H9 (cell line): ENCODE measurements at regions not wholly inside any gene's neighbourhood (a gene's known extent, or its start where the extent isn't known, plus 50 kb on each side); places are given as distances from the start of the nearest gene placed in this dataset.

Experiments
- DNase-seq: peaks from one replicate; pipeline ENCODE4 v3.0.0-alpha.2; 2017
- H2AFZ ChIP-seq: one replicate; pipeline ENCODE4 v1.6.1; 2013; ENCODE audit warnings: mild to moderate bottlenecking, low read length, control low read depth, moderate library complexity
- H2AK5ac ChIP-seq: 2 replicates; pipeline ENCODE4 v1.6.1; 2013; ENCODE audit warnings: low read length, control low read depth, mixed read lengths; ENCODE audit not compliant: insufficient read length
- H2BK120ac ChIP-seq: one replicate; pipeline ENCODE4 v1.6.1; 2013; ENCODE audit warnings: low read depth, mild to moderate bottlenecking, low read length, control low read depth, inconsistent platforms; ENCODE audit not compliant: poor library complexity, severe bottlenecking
- H2BK12ac ChIP-seq: 2 replicates; pipeline ENCODE4 v1.6.1; 2013; ENCODE audit warnings: low read length, control low read depth, mixed read lengths, low read depth; ENCODE audit not compliant: insufficient read length
- H2BK15ac ChIP-seq: 2 replicates; pipeline ENCODE4 v1.6.1; 2013; ENCODE audit warnings: low read depth, low read length, control low read depth
- H2BK20ac ChIP-seq: one replicate; pipeline ENCODE4 v1.6.1; 2013; ENCODE audit warnings: low read depth, mild to moderate bottlenecking, low read length, control low read depth, inconsistent platforms; ENCODE audit not compliant: poor library complexity, severe bottlenecking
- H2BK5ac ChIP-seq: 2 replicates; pipeline ENCODE4 v1.6.1; 2013; ENCODE audit warnings: low read length, control low read depth, mixed read lengths; ENCODE audit not compliant: insufficient read length
- H3K14ac ChIP-seq: 2 replicates; pipeline ENCODE4 v1.6.1; 2013; ENCODE audit warnings: low read length, control low read depth; ENCODE audit not compliant: insufficient read depth
- H3K18ac ChIP-seq: 2 replicates; pipeline ENCODE4 v1.6.1; 2013; ENCODE audit warnings: low read depth, mild to moderate bottlenecking, mixed read lengths, low read length, control low read depth; ENCODE audit not compliant: insufficient read length
- H3K23ac ChIP-seq: 2 replicates; pipeline ENCODE4 v1.6.1; 2013; ENCODE audit warnings: low read length, control low read depth, mixed read lengths, low read depth; ENCODE audit not compliant: insufficient read length
- H3K23me2 ChIP-seq: 2 replicates; pipeline ENCODE4 v1.6.1; 2013; ENCODE audit warnings: low read depth, mild to moderate bottlenecking, mixed read lengths, low read length, control low read depth; ENCODE audit not compliant: insufficient read length, poor library complexity, severe bottlenecking
- H3K27ac ChIP-seq: 2 replicates; pipeline ENCODE4 v1.5.1; 2013; ENCODE audit warnings: low read length, control low read depth, mixed read lengths, low read depth; ENCODE audit not compliant: insufficient read length
- H3K27me3 ChIP-seq: 2 replicates; pipeline ENCODE4 v1.6.1; 2013; ENCODE audit warnings: low read length, control low read depth, inconsistent platforms; ENCODE audit not compliant: insufficient read depth
- H3K4ac ChIP-seq: 2 replicates; pipeline ENCODE4 v1.6.1; 2013; ENCODE audit warnings: low read depth, mild to moderate bottlenecking, control low read depth, inconsistent platforms, low read length, moderate library complexity
- H3K4me1 ChIP-seq: 2 replicates; pipeline ENCODE4 v1.6.1; 2013; ENCODE audit warnings: low read length, control low read depth, inconsistent platforms; ENCODE audit not compliant: insufficient read depth
- H3K4me2 ChIP-seq: 2 replicates; pipeline ENCODE4 v1.6.1; 2013; ENCODE audit warnings: low read length, control low read depth, mixed read lengths; ENCODE audit not compliant: insufficient read length, insufficient read depth
- H3K56ac ChIP-seq: 2 replicates; pipeline ENCODE4 v1.6.1; 2013; ENCODE audit warnings: low read depth, mild to moderate bottlenecking, mixed read lengths, low read length, control low read depth; ENCODE audit not compliant: insufficient read length
- H3K79me1 ChIP-seq: 2 replicates; pipeline ENCODE4 v1.6.1; 2013; ENCODE audit warnings: low read depth, mild to moderate bottlenecking, moderate library complexity, low read length, control low read depth, inconsistent platforms; ENCODE audit not compliant: insufficient read depth, poor library complexity, severe bottlenecking
- H3K79me2 ChIP-seq: 2 replicates; pipeline ENCODE4 v1.6.1; 2013; ENCODE audit warnings: low read length, control low read depth, inconsistent platforms; ENCODE audit not compliant: insufficient read depth
- H3K9ac ChIP-seq: 2 replicates; pipeline ENCODE4 v1.6.1; 2013; ENCODE audit warnings: low read length, control low read depth, mixed read lengths; ENCODE audit not compliant: insufficient read length; ENCODE audit errors: extremely low read depth
- H3K9me3 ChIP-seq: one replicate; pipeline ENCODE4 v1.6.1; 2013; ENCODE audit warnings: low read depth, low read length, inconsistent platforms; ENCODE audit not compliant: control insufficient read depth
- H3T11ph ChIP-seq: one replicate; pipeline ENCODE4 v1.6.1; 2013; ENCODE audit warnings: mild to moderate bottlenecking, low read length, control low read depth, inconsistent platforms
- H4K20me1 ChIP-seq: one replicate; pipeline ENCODE4 v1.6.1; 2013; ENCODE audit not compliant: control insufficient read depth, insufficient read length, insufficient read depth
- H4K5ac ChIP-seq: 2 replicates; pipeline ENCODE4 v1.6.1; 2013; ENCODE audit warnings: low read depth, mild to moderate bottlenecking, mixed read lengths, low read length, control low read depth; ENCODE audit not compliant: insufficient read length
- H4K8ac ChIP-seq: replicated peaks from 2 replicates; pipeline ENCODE4 v1.6.1; 2013; ENCODE audit warnings: low read length, control low read depth, mixed read lengths, low read depth; ENCODE audit not compliant: insufficient read length
- H4K91ac ChIP-seq: 2 replicates; pipeline ENCODE4 v1.6.1; 2013; ENCODE audit warnings: low read depth, mild to moderate bottlenecking, moderate library complexity, mixed read lengths, low read length, control low read depth; ENCODE audit not compliant: insufficient read length
- H3K27ac Mint-ChIP-seq, 3 experiments: 2 replicates in 2 of 3; 3 replicates in 1 of 3; pipeline ENCODE4 v1.8.0; 2020 to 2021; ENCODE audit warnings: mixed read lengths in 3 of 3, mild to moderate bottlenecking in 1 of 3, moderate library complexity in 1 of 3
- H3K27me3 Mint-ChIP-seq: 2 replicates; pipeline ENCODE4 v1.8.0; 2021; ENCODE audit warnings: low read depth, mild to moderate bottlenecking, moderate library complexity, mixed read lengths
- H3K36me3 Mint-ChIP-seq, 3 experiments: 2 replicates in 2 of 3; 3 replicates in 1 of 3; pipeline ENCODE4 v1.8.0; 2020 to 2021; ENCODE audit warnings: low read depth in 3 of 3, mixed read lengths in 3 of 3; ENCODE audit not compliant: insufficient read depth in 1 of 3
- H3K4me1 Mint-ChIP-seq, 2 experiments: 2 replicates each; pipeline ENCODE4 v1.8.0; 2020; ENCODE audit warnings: mixed read lengths in 2 of 2
- H3K4me3 Mint-ChIP-seq, 2 experiments: 2 replicates in 1 of 2; 3 replicates in 1 of 2; pipeline ENCODE4 v1.8.0; 2020 to 2021; ENCODE audit warnings: mild to moderate bottlenecking in 2 of 2, mixed read lengths in 2 of 2, moderate library complexity in 1 of 2
- H3K9me3 Mint-ChIP-seq, 2 experiments: 2 replicates in 1 of 2; 3 replicates in 1 of 2; pipeline ENCODE4 v1.8.0; 2020; ENCODE audit warnings: mild to moderate bottlenecking in 2 of 2, mixed read lengths in 2 of 2, moderate library complexity in 1 of 2
- CTCF ChIP-seq: fragments of 200-600 bp; sonication (generic); conservative IDR thresholded peaks from 3 replicates; pipeline ENCODE4 v1.8.0; 2021; ENCODE audit warnings: antibody characterized with exemption, mild to moderate bottlenecking

DNA sequence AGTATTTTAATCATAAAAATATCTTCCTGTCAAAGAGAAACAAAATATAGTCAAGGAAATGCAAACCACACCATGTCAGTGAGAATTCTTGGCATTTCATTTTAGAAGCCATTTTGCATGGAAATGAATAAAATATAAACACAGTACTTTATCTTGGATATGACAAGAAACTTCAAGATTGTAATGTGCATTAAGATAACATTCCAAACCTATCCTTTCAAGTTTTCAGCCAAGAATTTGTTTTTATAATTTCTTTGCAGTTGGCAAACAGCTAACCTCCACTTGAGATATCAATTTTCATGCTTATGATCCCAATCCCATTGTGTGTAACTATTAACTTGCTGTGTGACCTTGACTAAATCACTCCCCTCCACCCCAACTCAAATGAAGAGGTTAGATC lies 59.3 kb upstream of the WT1 start:
- no peak for DNase-seq
- H4K8ac ChIP-seq, result no peak overlapping the region

More for the DNA sequence above, 59.3 kb upstream of the WT1 start:
- Histone ChIP-seq H3T11ph (no peak overlapping the region), H3K23me2 (no peaks in the 10 kb centered on the region), H3K23ac (no peak overlapping the region), H3K79me1 (no peaks in the 10 kb centered on the region), H2BK12ac (no peak overlapping the region), H3K4me1 (no peaks in the 10 kb centered on the region), H3K79me2 (no peaks in the 10 kb centered on the region), H3K56ac (no peak overlapping the region), H3K14ac (no peak overlapping the region), H2AK5ac (no peak overlapping the region), H3K4ac (no peak overlapping the region), H4K91ac (no peak overlapping the region), H2AFZ (no peak overlapping the region), H3K27ac (no peak overlapping the region), H2BK120ac (no peak overlapping the region), H3K18ac (no peak overlapping the region), H3K27me3 (no peaks in the 10 kb centered on the region), H3K9me3 (no peaks in the 10 kb centered on the region), H4K5ac (no peak overlapping the region), H3K9ac (no peak overlapping the region), H4K20me1 (no peaks in the 10 kb centered on the region), H3K4me2 (no peak overlapping the region), H2BK20ac (no peak overlapping the region), H2BK5ac (no peak overlapping the region), H2BK15ac (no peak overlapping the region)
- no peak overlapping the region for H3K27ac Mint-ChIP-seq
- peaks cover 4% of the 10 kb centered on the region for H3K27me3 Mint-ChIP-seq
- no peaks in the 10 kb centered on the region for H3K9me3 Mint-ChIP-seq
- no peaks in the 10 kb centered on the region for H3K36me3 Mint-ChIP-seq
- H3K4me3 Mint-ChIP-seq, result no peak overlapping the region
- H3K4me1 Mint-ChIP-seq, result no peaks in the 10 kb centered on the region
- no peak for TF ChIP-seq CTCF
